ENCODE measurements at regions not wholly inside any gene's neighbourhood (a gene's known extent, or its start where the extent isn't known, plus 50 kb on each side); places are given as distances from the start of the nearest gene placed in this dataset.
"Not testable (repeated sequence)": the region's sequence is repeated elsewhere in the genome, so short reads cannot be mapped to it uniquely, and the experiment has no call there.

DNA sequence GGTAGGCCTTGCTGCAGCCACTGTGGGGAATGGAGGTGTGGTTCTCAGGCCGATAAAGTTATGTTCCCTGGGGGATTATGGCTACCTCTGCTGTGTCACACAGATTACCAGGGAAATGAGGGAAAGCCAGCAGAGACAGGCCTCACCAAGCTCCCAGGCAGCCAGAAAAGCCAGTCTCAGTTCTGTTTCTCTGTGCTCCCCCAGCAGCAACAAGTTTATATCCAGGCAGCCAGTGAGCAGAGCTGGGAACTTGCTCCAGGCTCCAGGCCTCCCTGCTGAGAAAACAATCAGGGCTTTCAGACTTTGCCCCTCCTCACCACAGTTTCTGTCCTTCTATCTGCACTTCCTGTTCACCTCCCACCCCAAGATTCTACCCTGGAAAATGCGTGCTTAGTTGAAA is 596.6 kb upstream of the GYPC start:
- DNase-seq: no peak

GRCh38 chr2:126085011-126085795 is 570.8 kb upstream of the GYPC start:
- no peak for DNase-seq

DNA sequence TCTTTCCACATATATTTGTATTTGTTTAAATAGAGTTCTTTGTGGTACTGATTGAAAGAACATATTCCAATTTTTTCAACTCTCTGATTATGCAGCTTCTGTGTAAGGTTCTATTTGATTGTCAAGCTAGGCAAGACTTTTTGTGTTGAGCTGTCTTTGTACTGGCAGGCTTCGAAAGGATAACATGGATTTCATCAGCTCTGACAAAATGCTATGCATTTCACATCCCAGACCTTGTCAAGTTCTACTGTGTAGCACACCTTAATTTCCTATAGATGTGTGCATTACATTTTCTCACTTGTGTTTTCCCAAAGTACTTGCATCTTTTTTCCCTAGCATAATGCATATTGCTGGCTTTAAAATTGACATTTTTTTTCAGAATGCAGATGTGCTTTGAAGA is 555.0 kb upstream of the GYPC start:
- DNase-seq: no peak

DNA sequence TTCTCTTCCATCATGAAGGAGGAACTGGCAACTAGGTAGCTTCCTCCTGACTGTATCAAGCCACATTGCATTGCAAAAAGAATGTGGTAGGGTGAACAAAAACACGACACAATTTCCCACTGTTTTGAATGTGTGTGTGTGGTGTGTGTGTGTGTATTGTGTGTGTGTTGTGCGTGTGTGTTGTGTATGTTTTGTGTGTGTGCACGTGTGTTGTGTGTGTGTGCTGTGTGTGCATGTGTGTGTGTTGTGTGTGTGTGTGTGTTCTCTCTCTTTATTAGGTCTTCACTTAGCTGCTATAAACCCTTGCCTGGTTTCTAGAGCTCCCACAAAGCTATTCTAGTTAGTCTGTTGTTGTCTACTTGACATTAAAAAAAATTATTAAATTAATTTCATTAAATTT is 550.0 kb upstream of the GYPC start:
- DNase-seq: no peak

GRCh38 chr2:126107883-126108282 is 548.1 kb upstream of the GYPC start:
- DNase-seq: no peak

DNA sequence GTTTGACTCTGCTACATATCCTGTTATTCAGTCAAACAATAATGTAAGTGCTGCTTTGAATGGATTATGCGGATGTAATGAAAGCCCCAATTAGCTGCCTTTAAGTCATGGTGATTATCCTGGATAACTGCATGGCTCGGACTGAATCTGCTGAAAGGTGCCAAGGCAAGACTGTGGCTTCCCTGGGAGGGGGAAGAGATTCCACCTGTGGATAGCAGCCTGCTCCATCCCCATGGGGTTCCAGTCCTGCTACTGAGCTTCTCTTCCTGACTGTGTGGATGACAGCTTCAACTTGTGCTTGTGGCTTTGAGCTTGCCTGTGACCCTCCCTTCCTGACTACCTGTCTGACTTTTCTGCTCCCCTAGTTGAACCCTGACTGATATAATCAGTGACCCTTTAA is 540.0 kb upstream of the GYPC start:
- no peak for DNase-seq

DNA sequence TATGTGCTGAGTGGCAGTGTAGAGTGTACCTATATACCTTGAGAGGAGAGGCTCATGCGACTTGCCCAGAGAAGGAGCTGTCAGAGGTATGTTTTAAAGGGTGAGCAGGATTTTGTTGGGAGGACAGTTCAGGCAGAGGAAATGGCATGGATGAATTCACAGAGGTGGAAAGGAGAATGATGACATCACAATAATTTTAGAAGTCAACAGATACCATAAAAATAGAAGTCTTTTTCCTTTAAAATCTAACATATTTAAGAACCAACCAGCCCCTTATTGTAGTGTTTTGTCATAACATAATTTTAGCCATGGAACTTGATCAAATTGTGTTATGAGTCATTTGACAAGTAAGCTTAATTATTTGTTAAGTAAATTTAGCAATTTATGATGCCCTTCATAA is 538.1 kb upstream of the GYPC start:
- DNase-seq: no peak

GRCh38 chr2:126145752-126146151 is 510.2 kb upstream of the GYPC start:
- no peak for DNase-seq

GRCh38 chr2:126154256-126154785 is 501.6 kb upstream of the GYPC start:
- DNase-seq: no peak

GRCh38 chr2:126160950-126161349 is 495.0 kb upstream of the GYPC start:
- not testable (repeated sequence) for DNase-seq

- DNase-seq: no peak
Observed at GRCh38 chr2:126172631-126173184, 483.2 kb upstream of the GYPC start.

- DNase-seq: no peak
Observed at GRCh38 chr2:126175222-126175621, 480.7 kb upstream of the GYPC start.

GRCh38 chr2:126177479-126177878 is 478.5 kb upstream of the GYPC start:
- no peak for DNase-seq

DNA sequence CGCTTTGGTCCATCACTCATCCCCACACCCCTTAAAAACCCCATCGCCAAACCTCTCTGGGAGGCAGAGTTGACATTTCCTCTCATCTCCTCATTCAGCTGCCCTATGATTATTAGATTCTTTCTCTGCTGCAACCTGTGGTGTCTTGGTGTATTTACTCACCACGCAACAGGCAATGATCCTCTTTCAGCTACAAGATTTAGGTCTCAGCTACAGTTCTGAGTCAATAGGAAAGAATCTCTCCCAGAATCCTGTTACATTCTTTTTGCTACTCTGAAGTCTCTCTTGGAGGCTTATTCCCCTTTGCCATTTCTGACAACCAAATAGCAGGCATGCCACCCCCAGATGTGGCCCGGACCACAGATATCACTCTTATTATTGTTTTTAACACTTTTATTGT is 468.3 kb upstream of the GYPC start:
- DNase-seq: no peak

DNA sequence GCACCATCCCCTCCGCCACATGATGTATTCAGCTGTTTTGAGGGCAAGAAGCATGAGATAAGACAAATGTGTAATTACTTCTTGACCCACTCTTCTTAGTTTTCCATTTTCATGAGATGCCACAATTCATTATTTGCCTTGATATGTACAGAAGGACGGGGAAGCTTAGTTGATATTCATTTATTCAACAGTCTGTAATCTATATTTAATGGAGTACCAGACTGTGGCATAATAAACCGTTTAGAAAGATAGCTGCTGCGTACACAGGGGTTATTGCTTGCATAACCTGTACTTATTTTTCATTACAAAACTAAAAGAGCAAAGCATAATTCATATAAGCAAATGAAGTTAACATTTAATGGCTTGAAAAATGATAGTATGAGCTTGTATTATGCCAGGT is 466.4 kb upstream of the GYPC start:
- no peak for DNase-seq

GRCh38 chr2:126200538-126200937 is 455.4 kb upstream of the GYPC start:
- DNase-seq: no peak

DNA sequence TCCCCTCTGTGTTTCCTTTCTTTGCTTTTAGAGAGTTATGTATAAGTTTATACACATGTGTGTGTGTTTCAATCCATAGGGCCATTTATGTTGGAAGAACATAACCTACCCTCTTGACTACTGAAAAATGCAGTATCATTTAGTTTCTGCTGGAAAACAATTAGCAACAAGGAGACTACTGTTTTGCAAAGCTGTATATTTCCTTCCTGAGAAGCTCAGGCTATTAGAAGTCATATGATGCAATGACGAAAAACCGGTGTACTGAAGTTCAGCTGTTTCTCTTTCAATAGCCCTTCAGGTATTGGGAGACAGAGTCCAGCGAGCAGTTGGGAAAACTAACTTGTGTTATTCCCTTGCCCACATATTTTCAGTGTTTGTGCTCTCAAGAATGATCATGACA is 447.7 kb upstream of the GYPC start:
- DNase-seq: no peak

GRCh38 chr2:126212735-126213134 is 443.2 kb upstream of the GYPC start:
- DNase-seq: no peak

- no peak for DNase-seq
Observed at GRCh38 chr2:126219081-126219480, 436.9 kb upstream of the GYPC start.

DNA sequence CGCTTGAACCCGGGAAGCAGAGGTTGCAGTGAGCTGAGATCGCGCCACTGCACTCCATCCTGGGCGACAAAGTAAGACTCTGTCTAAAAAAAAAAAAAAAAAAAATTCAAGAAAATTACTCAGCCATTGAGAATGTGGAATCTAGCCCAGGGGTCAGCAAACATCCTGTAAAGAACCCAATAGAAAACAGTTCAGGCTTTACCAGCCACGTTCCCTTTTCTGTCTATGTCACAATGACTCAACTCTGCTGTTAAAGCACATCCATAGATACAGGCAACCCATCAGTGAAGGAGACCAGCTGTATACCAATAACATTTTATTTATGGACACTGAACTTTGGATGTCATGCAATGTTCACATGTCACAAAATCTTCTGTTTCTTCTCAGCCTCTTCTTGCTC is 435.6 kb upstream of the GYPC start:
- DNase-seq: no peak

- DNase-seq: no peak
Observed at GRCh38 chr2:126221506-126221905, 434.5 kb upstream of the GYPC start.

DNA sequence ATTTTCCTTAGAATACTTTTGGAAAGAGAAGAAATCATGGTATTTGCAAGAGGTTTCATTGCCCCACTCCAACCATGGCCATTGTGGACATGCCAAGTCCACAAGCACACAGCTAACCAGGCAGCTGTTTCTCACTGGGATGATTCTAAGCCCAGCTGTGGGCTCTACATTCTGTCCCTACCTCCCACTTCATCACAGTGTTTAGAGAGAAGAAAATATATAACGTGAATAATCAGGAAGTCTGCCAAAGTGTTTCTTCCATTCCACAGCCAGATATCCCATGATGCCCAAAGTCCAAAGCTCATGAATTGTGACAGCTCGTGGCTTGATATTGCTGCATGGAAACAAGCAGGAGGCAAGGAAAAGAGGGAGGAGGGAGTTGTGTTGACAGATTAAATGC is 433.7 kb upstream of the GYPC start:
- DNase-seq: no peak

- DNase-seq: no peak
Observed at GRCh38 chr2:126224776-126225175, 431.2 kb upstream of the GYPC start.

DNA sequence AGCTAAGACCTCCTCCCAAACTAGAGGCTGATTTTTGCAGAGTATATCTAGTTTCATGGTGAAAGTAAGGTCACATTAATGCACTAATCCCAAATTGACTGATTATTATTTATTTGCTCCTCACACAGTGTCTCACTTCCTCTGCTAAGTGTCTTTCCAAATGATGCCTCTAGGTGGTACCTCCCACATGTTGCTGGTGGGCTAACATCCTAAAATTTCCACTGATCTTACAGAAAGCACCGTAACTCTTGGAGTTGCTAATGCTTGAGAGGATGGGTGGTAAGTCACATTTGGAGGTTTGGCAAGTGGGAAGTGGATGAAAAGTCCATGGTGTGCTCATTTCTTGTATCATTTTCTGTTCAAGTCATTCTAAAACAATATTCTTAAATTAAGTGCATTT is 428.7 kb upstream of the GYPC start:
- DNase-seq: no peak

Data from muscle of arm (tissue), 1 donor.